Hippocampal formation (tissue), 2 donors: ENCODE measurements at regions not wholly inside any gene's neighbourhood (a gene's known extent, or its start where the extent isn't known, plus 50 kb on each side); places are given as distances from the start of the nearest gene placed in this dataset.

Experiments
- DNase-seq, 2 donors: peaks; one replicate each; lab custom pipeline; 2025; lab: John Stamatoyannopoulos, UW

- DNase-seq, result no peak
Measured at GRCh38 chr20:11083841-11084240, 410.0 kb upstream of the JAG1 start.

- DNase-seq, result no peak
Measured at GRCh38 chr20:11084508-11084907, 410.7 kb upstream of the JAG1 start.

- no peak for DNase-seq
Measured at GRCh38 chr20:11086970-11087369, 413.2 kb upstream of the JAG1 start.

DNA sequence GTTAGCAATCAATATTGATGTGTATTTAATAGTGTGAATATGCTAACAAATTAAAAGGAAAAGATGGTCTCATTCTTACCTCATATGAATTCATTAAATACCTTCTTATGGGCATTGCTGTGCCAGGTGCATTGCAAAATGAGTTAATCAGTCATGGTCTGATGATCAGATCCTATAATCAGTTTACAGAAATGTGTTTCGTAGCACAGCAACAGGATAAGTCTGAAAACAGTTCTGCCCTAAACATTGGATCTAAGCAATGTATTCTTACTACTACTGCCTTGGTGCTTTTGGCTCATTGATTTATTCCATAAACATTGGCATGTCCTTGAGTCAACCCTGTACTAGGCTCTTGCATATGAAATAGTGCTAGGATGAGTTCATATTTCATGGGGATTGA lies 417.0 kb upstream of the JAG1 start:
- no peak for DNase-seq

DNA sequence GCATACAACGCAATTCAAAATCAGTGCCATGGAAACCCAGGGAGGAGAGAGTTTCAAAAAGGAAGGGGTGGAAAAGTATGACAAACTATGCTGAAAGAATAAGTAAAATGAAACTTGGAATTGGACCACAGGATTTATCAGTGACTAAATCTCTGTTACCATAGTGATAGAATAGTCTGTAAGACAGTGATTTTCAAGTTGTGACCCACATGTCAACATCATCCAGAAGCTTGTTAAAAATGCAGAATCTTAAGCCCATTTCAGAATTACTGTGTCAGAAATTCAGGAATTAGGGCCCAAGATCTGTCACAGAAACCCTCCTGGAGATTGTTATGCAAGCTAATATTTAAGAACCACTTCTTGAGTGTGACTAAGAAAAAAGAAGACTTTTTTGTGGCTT lies 417.7 kb upstream of the JAG1 start:
- DNase-seq, result no peak

- DNase-seq, result no peak
Measured at GRCh38 chr20:11092151-11092550, 418.4 kb upstream of the JAG1 start.

DNA sequence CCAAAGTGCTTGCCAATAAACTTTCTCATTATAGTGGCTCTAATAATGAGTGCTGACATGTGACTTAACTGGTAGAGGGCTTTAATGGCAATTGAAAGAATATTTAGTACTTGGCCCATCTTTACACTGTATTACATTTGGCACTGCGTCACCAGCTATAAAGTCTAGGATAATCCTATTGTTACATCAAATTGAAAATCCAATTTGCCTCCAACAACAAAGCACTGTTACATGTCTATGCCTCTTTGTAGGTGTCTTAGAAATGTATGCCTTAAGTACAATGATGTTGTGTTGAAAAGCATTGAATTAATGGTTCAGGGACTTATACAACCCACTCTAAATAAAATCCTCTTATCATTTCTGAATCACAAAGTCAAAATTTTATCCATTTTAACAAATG lies 420.4 kb upstream of the JAG1 start:
- no peak for DNase-seq

GRCh38 chr20:11094711-11095110 lies 420.9 kb upstream of the JAG1 start:
- no peak for DNase-seq

DNA sequence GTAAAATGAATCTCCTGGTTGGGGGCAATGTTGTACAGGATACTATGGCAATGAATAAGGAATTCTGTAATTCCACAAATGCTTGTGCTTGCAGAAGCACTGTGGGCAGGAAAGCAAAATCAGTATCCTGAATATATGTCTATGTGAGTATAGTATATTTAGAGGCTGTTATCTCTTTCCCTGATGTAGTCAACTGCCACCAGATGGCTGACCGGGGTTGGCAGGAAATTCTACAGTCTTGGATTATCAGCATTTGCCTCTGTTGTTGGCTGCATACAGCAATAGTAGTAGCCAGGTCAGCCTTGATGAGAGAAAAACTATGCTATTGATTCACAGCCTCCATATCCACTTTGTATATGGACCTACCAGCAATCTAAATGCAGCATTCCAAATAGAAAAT lies 425.1 kb upstream of the JAG1 start:
- DNase-seq, result no peak

- no peak for DNase-seq
Measured at GRCh38 chr20:11101243-11101642, 427.4 kb upstream of the JAG1 start.

GRCh38 chr20:11101696-11102095 lies 427.9 kb upstream of the JAG1 start:
- DNase-seq, result no peak

DNA sequence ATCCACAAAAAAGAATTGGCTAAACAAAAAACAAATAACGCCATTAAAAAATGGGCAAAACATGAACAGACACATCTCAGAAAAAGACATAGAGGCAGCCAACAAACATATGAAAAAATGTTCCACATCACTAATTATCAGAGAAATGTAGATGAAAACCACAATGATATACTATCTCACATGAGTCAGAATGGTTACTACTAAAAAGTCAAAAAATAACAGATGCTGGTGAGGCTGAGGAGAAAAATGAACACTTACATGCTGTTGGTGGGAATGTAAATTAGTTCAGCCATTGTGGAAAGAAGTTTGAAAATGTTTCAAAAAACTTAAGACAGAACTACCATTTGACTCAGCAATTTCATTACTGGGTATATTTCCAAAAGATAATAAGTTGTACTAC lies 430.1 kb upstream of the JAG1 start:
- DNase-seq, result no peak

- DNase-seq, result peak in 1 of 2 donors; percentile 19
Measured at GRCh38 chr20:11108102-11108810, 434.5 kb upstream of the JAG1 start.

DNA sequence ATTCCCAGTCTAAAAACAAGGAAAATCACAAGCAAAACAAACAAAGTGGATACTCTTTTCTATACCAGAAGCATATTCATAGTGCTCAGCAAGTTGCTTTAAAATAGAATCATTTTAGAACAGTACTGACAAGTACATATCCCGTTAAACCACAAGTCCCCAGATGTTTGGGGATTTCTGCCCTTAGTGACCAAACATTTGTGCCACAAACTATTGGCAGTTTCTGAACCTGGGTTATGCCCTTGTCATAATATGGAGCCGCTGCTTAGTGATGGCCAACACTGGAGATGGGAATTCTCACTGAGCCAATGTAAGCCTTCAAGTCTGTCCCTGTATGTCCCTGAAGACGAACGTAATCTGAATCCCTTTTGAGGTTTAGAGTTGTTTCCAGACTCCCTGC lies 436.7 kb upstream of the JAG1 start:
- DNase-seq, result no peak

GRCh38 chr20:11111191-11111590 lies 437.4 kb upstream of the JAG1 start:
- DNase-seq, result no peak

DNA sequence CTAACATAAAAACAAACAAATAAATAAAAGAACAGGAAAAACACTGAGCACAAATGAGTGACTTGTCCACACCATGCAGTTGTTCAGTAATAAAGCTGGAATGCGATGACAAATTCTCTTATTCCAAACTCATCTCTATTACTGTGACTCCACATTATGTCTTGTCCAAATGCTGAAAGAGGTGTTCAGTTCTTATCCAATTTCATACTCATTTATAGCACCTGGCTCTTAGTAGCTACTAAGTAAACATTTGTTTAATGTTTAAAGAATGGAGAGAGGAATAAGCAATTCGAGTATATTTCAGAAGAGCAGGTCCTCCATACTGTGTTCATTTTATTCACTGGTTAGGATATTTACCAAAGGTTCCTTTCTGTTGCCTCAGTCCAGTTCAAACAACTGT lies 439.0 kb upstream of the JAG1 start:
- no peak for DNase-seq

- no peak for DNase-seq
Measured at GRCh38 chr20:11114382-11114781, 440.6 kb upstream of the JAG1 start.

DNA sequence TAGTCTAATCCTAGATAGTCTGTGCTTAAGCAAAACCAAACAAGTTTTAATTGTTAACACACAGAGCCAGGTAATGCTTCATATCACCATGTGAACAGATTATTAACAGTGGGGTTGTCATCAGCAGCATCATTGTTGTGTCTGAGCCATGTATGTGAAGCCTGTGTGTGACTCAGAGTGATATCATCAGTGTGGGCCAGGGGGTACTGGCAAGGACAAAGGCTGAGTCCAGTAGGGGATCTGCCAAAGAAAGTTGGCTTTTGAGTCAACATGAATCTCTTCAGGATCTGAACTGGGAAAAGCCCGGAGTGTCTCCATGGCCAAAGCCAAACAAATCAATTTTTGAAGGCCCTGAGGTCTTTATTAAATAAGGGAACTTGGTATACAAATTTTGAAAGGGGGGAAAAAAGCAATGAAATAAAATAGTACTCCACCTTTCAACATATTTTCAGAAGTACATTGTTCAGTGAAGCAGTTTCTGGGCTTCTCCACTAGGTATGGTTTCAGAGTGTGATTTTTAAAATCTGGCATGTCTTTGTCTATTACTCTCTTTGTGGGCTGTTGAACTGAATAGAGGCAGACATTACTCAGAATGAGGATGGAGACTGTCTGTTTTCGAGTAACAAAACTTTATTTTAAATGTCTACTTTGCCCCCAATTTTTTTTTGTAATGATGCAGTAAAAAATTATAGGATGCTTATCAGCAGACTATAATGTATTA lies 444.2 kb upstream of the JAG1 start:
- no peak for DNase-seq

DNA sequence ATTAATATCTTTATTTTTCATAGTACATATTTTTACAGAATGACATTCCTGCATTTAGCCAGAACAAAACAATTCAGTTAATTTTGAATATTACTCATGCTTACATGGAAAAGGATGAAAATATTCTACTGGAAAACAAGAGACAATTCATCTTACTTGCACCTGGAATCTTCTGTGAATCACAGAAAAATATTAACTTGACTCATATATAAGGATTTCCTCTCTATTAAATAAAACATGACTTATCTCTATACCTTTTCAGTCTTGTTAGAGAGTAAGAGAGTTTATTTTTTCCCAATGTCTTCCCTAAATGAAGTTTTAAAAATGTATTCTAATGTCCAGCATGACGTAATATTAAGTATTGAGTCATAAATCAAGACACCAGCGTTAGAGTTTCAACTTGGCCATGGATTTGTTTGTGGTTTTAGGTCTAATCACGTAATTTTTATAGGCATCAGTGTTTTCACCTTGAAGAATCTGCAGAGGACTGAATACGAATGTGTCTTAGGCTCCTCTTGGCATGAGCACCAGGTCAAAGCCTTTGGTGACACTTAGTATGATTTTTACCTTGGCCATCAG lies 445.1 kb upstream of the JAG1 start:
- no peak for DNase-seq

DNA sequence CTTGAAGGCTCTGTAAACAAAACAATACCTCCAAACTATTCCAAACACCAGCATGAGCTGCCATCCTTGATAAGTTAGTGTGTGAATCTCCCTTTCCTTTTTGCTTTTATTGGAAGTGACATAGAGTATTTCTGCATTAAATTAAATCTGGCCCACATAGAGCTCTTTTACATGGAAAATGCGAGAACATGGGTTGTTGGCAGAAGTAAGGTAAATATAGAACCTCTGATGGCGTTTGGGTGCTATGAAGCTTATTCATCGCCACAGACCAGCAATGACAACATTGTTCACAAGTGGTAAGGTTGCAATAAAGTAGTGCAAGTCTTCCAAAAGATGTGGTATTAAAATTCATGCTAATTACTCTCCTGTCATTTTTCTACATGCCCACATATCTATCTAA lies 445.8 kb upstream of the JAG1 start:
- no peak for DNase-seq

DNA sequence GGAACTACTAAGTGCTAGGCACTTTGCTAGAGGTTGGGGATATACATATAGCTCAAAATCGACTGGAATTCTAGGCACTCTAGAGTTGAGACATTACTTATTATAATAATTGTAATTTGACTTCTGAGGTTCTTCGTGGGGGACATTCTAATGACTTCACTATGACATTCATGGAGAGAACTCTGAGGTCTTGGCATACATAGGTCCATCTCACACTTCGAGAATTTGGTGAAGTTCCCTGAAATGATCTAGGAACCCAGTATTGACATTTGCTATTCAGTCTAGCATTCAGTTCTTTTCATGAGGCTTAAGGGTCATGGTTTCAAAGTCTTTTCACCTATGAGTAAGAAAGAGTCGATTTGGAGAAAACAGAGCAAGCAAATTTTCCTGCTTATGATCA lies 446.6 kb upstream of the JAG1 start:
- no peak for DNase-seq

- DNase-seq, result peak in 1 of 2 donors; percentile 13
Measured at GRCh38 chr20:11124849-11125505, 451.2 kb upstream of the JAG1 start.

GRCh38 chr20:11128220-11128718 lies 454.5 kb upstream of the JAG1 start:
- no peak for DNase-seq
